ENCODE measurements at regions not wholly inside any gene's neighbourhood (a gene's known extent, or its start where the extent isn't known, plus 50 kb on each side); places are given as distances from the start of the nearest gene placed in this dataset.

DNA sequence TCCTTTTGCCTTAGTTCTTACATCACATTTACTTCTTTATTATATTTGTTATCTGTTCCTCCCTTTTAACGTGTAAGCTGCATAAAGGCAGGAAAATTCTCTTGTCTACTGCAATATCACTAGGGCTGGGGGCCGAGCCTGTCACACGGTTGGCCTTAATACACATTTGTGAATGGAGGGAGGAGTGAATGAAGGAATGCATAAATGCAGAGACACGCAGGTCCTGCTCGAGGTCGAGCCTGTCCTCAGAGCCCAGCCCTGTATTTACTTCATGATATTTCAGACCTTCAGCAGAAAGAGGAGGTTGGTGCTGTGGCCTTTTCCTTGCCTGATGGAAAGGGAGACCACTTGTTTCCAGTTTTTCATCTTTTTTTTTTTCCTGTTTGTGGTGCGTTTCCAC is 671.3 kb downstream of the PTPRU start:
- Histone ChIP-seq H3K4me1 (ENCODE audit: control insufficient read depth, insufficient read depth, low read length) (no peaks in the 10 kb centered on the region), H3K36me3 (ENCODE audit: control insufficient read depth, insufficient read depth, low read length) (no peaks in the 10 kb centered on the region), H3K9me3 (ENCODE audit: control insufficient read depth, low read length) (no peaks in the 10 kb centered on the region), H3K4me3 (ENCODE audit: low read length) (no peak overlapping the region), H3K9ac (ENCODE audit: extremely low read depth, low read length, poor library complexity, severe bottlenecking) (no peak overlapping the region), H3K27ac (ENCODE audit: low read depth, low read length) (no peak overlapping the region), H3K27me3 (ENCODE audit: control insufficient read depth, insufficient read depth, low read length, poor library complexity, severe bottlenecking) (no peaks in the 10 kb centered on the region)
- H3K9me3 Mint-ChIP-seq, result peaks cover 1% of the 10 kb centered on the region
- 67 to 89% methylated on average over 1 to 7 of the region's 7 CpGs for WGBS, 2 experiments (ENCODE audit: insufficient coverage in 1 of 2, insufficient read length in 1 of 2)
- peaks cover under 1% of the 10 kb centered on the region for H3K4me1 Mint-ChIP-seq
- DNase-seq, result no peak
- H3K27ac Mint-ChIP-seq, result no peak overlapping the region
- no peak overlapping the region for H3K4me3 Mint-ChIP-seq
- TF ChIP-seq, protein P1, sequence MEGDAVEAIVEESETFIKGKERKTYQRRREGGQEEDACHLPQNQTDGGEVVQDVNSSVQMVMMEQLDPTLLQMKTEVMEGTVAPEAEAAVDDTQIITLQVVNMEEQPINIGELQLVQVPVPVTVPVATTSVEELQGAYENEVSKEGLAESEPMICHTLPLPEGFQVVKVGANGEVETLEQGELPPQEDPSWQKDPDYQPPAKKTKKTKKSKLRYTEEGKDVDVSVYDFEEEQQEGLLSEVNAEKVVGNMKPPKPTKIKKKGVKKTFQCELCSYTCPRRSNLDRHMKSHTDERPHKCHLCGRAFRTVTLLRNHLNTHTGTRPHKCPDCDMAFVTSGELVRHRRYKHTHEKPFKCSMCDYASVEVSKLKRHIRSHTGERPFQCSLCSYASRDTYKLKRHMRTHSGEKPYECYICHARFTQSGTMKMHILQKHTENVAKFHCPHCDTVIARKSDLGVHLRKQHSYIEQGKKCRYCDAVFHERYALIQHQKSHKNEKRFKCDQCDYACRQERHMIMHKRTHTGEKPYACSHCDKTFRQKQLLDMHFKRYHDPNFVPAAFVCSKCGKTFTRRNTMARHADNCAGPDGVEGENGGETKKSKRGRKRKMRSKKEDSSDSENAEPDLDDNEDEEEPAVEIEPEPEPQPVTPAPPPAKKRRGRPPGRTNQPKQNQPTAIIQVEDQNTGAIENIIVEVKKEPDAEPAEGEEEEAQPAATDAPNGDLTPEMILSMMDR (conservative IDR thresholded peaks at IDR 0.05), result no peak
- no peaks in the 10 kb centered on the region for H3K27me3 Mint-ChIP-seq (ENCODE audit: insufficient read depth)
- H3K36me3 Mint-ChIP-seq (ENCODE audit: low read depth), result no peaks in the 10 kb centered on the region

DNA sequence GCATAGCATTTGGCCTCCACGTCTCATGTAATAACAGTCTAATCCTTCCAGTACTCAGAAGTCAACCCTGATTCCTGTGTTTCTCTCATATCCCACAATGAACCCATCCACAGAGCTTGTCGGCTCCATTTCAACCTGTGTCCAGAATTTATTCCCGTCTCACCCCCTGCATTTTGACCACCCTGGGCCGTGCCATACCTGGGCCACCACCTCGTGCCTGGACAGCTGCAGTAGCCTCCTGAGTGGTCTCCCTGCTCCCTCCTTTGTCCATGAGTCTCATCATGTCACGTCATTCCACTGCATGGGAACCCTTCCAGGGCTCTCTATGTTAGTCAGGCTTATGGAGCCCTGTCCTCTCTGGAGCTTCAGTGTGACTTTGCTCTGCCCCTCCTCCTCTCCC is 670.6 kb downstream of the PTPRU start:
- Mint-ChIP-seq H3K36me3 (ENCODE audit: low read depth) (no peaks in the 10 kb centered on the region), H3K27ac (no peak overlapping the region), H3K9me3 (no peaks in the 10 kb centered on the region), H3K4me1 (peaks cover 6% of the 10 kb centered on the region), H3K27me3 (ENCODE audit: insufficient read depth) (no peaks in the 10 kb centered on the region), H3K4me3 (no peak overlapping the region)
- Histone ChIP-seq H3K27me3 (ENCODE audit: control insufficient read depth, insufficient read depth, low read length, poor library complexity, severe bottlenecking) (no peaks in the 10 kb centered on the region), H3K9me3 (ENCODE audit: control insufficient read depth, low read length) (no peaks in the 10 kb centered on the region), H3K27ac (ENCODE audit: low read depth, low read length) (no peak overlapping the region), H3K9ac (ENCODE audit: extremely low read depth, low read length, poor library complexity, severe bottlenecking) (no peak overlapping the region), H3K36me3 (ENCODE audit: control insufficient read depth, insufficient read depth, low read length) (no peaks in the 10 kb centered on the region), H3K4me1 (ENCODE audit: control insufficient read depth, insufficient read depth, low read length) (no peaks in the 10 kb centered on the region), H3K4me3 (ENCODE audit: low read length) (no peak overlapping the region)
- no peak for DNase-seq
- TF ChIP-seq, protein P1 (conservative IDR thresholded peaks at IDR 0.05), result no peak
- WGBS, 2 experiments (ENCODE audit: insufficient coverage in 1 of 2, insufficient read length in 1 of 2), result 87 to 89% methylated on average over 4 to 6 of the region's 6 CpGs

DNA sequence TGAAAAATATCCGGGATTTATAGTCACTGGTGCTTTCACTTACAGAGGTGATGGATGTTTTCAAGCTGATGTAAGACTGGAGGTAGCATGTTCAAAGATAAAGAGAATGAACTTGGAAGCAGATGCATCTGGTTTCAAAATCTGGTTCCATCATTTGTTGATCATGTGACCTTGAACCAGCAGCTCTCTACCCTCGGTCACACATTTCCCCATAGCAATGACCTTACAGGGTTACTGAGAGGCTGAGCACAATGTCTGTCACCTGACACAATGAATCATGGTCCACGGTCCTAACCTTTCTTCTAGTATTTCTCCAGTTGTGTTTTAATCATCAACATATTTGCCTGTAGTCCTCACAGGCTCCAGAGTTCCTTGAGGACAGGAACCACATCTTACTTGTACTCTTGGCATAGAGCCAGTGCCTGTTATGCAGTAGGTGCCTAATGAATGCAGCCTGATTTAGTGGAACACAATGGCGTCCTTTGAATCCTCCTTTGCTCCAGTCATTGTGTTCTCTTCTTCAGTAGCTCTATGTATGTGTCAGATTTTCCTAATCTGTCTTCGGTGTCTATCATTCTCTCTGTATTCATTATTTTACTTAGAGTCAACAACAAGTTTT is 667.3 kb downstream of the PTPRU start:
- Histone ChIP-seq H3K9ac (ENCODE audit: extremely low read depth, low read length, poor library complexity, severe bottlenecking) (no peak overlapping the region), H3K4me3 (ENCODE audit: low read length) (no peak overlapping the region), H3K36me3 (ENCODE audit: control insufficient read depth, insufficient read depth, low read length) (no peaks in the 10 kb centered on the region), H3K9me3 (ENCODE audit: control insufficient read depth, low read length) (no peaks in the 10 kb centered on the region), H3K27ac (ENCODE audit: low read depth, low read length) (no peak overlapping the region), H3K27me3 (ENCODE audit: control insufficient read depth, insufficient read depth, low read length, poor library complexity, severe bottlenecking) (no peaks in the 10 kb centered on the region), H3K4me1 (ENCODE audit: control insufficient read depth, insufficient read depth, low read length) (no peaks in the 10 kb centered on the region)
- Mint-ChIP-seq H3K4me1 (peaks cover 14% of the 10 kb centered on the region), H3K9me3 (no peaks in the 10 kb centered on the region), H3K27ac (no peak overlapping the region), H3K27me3 (ENCODE audit: insufficient read depth) (no peaks in the 10 kb centered on the region), H3K4me3 (no peak overlapping the region), H3K36me3 (ENCODE audit: low read depth) (no peaks in the 10 kb centered on the region)
- WGBS, 2 experiments (ENCODE audit: insufficient coverage in 1 of 2, insufficient read length in 1 of 2), result 94 to 97% methylated on average over 3 to 5 of the region's 5 CpGs
- DNase-seq, result no peak
- TF ChIP-seq, protein P1 (conservative IDR thresholded peaks at IDR 0.05), result no peak

All from endodermal cell (in vitro differentiated cells).